ENCODE measurements at regions not wholly inside any gene's neighbourhood (a gene's known extent, or its start where the extent isn't known, plus 50 kb on each side); places are given as distances from the start of the nearest gene placed in this dataset.

- CTCF ChIA-PET = interaction anchor here (1.7 to 1.9 kb wide), 2 partner anchors 10 to 14 kb away, joined by 4 to 5 read pairs; no protein-coding TSS in a partner anchor
Measured at GRCh38 chr4:16315456-16315855, 89.2 kb upstream of the TAPT1 start.

DNA sequence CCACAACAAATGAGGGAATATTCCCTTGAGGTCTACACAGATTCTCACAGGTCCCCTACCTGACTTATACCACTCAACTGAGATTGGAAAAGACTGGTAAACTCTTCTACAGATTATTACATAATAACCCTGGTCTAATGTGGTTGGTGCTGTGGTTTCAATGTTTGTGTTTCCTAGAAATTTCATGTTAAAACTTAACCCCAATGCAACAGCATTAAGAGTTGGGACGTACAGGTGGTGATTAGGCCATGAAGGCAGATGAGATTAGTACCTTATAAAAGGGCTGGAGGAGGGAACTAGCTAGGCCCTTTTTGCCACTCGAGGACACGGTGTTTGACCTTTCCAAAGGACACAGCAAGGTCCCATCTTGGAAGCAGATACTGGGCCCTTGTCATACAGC is 84.3 kb upstream of the TAPT1 start:
- ChIA-PET POLR2A (no interaction called here), CTCF (no interaction called here)
- TF ChIP-seq CTCF (IDR thresholded peaks at IDR 0.05; ENCODE audit: control extremely low read depth, extremely low read depth, low read depth, missing control alignments) = no peak
- DNase-seq (ENCODE audit: extremely low spot score) = no peak

More at GRCh38 chr4:16315456-16315855, 89.2 kb upstream of the TAPT1 start:
- no peak for DNase-seq (ENCODE audit: extremely low spot score)
- POLR2A ChIA-PET = no interaction called here
- TF ChIP-seq CTCF (IDR thresholded peaks at IDR 0.05; ENCODE audit: control extremely low read depth, extremely low read depth, low read depth, missing control alignments) = no peak

DNA sequence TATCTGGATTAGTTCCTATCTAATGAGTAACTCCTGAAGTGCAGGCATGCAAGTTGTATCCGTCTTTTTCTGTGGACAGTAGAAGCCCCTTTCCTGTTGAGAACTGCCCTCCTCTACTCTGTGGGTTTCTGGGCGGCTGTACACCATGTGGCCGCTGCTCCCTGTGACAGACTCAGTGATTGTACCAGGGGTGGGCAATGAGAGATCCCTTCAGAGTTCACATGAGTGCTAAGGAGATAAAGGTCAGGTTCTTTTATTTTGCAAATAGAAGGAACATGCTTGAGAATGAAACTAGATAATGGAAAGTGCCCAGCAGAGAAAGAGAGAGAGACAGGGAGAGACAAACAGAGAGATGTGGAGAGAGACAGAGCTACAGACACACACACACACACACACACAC is 76.4 kb upstream of the TAPT1 start:
- ChIA-PET CTCF (interaction anchor here (1.0 to 3.9 kb wide), 5 partner anchors 10 to 275 kb away, joined by 3 to 17 read pairs (median 4); no protein-coding TSS in a partner anchor), POLR2A (no interaction called here)
- no peak for TF ChIP-seq CTCF (IDR thresholded peaks at IDR 0.05; ENCODE audit: control extremely low read depth, extremely low read depth, low read depth, missing control alignments)
- no peak for DNase-seq (ENCODE audit: extremely low spot score)

DNA sequence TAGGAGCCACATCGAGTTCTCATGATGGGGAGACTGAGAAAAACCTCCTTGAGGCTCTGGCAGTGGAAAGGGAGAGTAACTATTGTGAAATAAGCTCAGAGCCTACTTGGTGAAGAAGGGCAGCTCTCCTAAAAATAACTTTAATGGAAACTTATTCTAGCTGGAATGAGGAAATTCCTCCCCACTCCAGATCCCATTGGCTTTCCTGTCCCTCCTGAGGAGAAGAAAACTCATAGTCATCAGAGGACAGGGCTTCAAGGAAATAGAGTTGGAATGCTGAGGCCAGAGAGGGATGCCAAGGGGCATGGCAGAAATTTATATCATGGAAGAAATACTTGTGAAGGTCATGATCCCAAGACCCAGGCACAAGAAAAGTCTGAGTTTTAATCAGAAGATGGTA is 70.7 kb upstream of the TAPT1 start:
- no peak for TF ChIP-seq CTCF (IDR thresholded peaks at IDR 0.05; ENCODE audit: control extremely low read depth, extremely low read depth, low read depth, missing control alignments)
- CTCF ChIA-PET = interaction anchor here (1.0 to 1.6 kb wide), 2 partner anchors 10 to 1151 kb away, joined by 3 to 4 read pairs; no protein-coding TSS in a partner anchor
- DNase-seq (ENCODE audit: extremely low spot score) = no peak
- POLR2A ChIA-PET = no interaction called here

DNA sequence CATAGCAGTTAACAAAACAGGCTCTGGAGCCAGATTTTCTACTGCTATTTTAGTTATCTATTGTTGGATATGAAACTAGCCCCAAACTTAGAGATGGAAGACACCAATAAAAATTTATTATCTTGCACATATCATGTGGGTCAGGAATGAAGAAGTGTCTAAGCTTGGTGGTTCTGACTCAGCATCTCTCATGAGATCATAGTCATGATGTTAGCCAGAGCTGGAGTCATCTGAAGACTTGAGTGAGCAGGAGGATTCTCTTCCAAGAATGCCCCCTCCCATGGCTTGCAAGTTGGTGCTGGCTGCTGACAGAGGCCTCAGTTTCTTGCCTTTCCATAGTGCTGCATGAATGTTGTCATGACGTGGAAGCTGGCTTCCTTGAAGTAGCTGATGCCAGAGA is 68.2 kb upstream of the TAPT1 start:
- no peak for DNase-seq (ENCODE audit: extremely low spot score)
- ChIA-PET CTCF (interaction anchor here (1.4 to 2.1 kb wide), 4 partner anchors 16 to 1153 kb away, joined by 4 to 6 read pairs (median 5); no protein-coding TSS in a partner anchor), POLR2A (no interaction called here)

GRCh38 chr4:16293210-16293838 is 67.1 kb upstream of the TAPT1 start:
- ChIA-PET POLR2A (no interaction called here), CTCF (interaction anchor here (1.1 to 4.1 kb wide), 7 partner anchors 8 to 1154 kb away, joined by 3 to 24 read pairs (median 4); no protein-coding TSS in a partner anchor)
- no peak for DNase-seq (ENCODE audit: extremely low spot score)
- no peak for TF ChIP-seq CTCF (IDR thresholded peaks at IDR 0.05; ENCODE audit: control extremely low read depth, extremely low read depth, low read depth, missing control alignments)

More for the DNA sequence above, 68.2 kb upstream of the TAPT1 start:
- no peak for TF ChIP-seq CTCF (IDR thresholded peaks at IDR 0.05; ENCODE audit: control extremely low read depth, extremely low read depth, low read depth, missing control alignments)

Data from GM10248 (cell line).